IMR-90 (cell line): ENCODE measurements at regions not wholly inside any gene's neighbourhood (a gene's known extent, or its start where the extent isn't known, plus 50 kb on each side); places are given as distances from the start of the nearest gene placed in this dataset.

Experiments used
- ATAC-seq: fragments of 200-7000 bp; cut with Tn5 transposase; 2 replicates; pipeline ENCODE4 v1.9.1; 2020; ENCODE audit warnings: low read depth, mild to moderate bottlenecking, moderate library complexity
- BruUV-seq: library from RNA; stranded (reverse); fragments of 400-500 nt; replicated peaks from 2 replicates; lab custom pipeline; 2021; lab: Mats Ljungman, UMichigan
- CTCF ChIA-PET: fragments of 300-600 bp; formaldehyde crosslinking; extraction: SDS; loops from one replicate; lab custom pipeline; 2021; ENCODE audit warnings: antibody characterized with exemption; lab: Yijun Ruan, JAX
- POLR2A ChIA-PET: fragments of 300-600 bp; sonication (Branson Sonifier 250); formaldehyde crosslinking; loops from one replicate; lab custom pipeline; 2022; ENCODE audit warnings: antibody characterized with exemption; ENCODE audit not compliant: unreplicated experiment; lab: Charles Lee
- DNase-seq: peaks from one replicate; pipeline ENCODE4 v3.0.0; 2013
- H2AFZ ChIP-seq: replicated peaks from 2 replicates; pipeline ENCODE3; 2013; ENCODE audit warnings: low read length, mild to moderate bottlenecking; ENCODE audit not compliant: poor library complexity
- H2AK5ac ChIP-seq: 2 replicates; pipeline ENCODE4 v1.6.1; 2013; ENCODE audit warnings: low read depth, low read length, inconsistent platforms
- H2AK9ac ChIP-seq: replicated peaks from 2 replicates; pipeline ENCODE3; 2013; ENCODE audit warnings: mild to moderate bottlenecking, low read depth, low read length, moderate library complexity; ENCODE audit not compliant: poor library complexity
- H2BK120ac ChIP-seq: 2 replicates; pipeline ENCODE4 v1.6.1; 2013; ENCODE audit warnings: low read depth, low read length, inconsistent platforms
- H2BK15ac ChIP-seq: 3 replicates; pipeline ENCODE4 v1.6.1; 2013; ENCODE audit warnings: low read depth, low read length, inconsistent platforms
- H2BK20ac ChIP-seq: 2 replicates; pipeline ENCODE4 v1.6.1; 2013; ENCODE audit warnings: low read depth, mild to moderate bottlenecking, inconsistent platforms, low read length, moderate library complexity
- H2BK5ac ChIP-seq: 2 replicates; pipeline ENCODE4 v1.6.1; 2013; ENCODE audit warnings: mild to moderate bottlenecking, low read depth, low read length, inconsistent platforms; ENCODE audit not compliant: poor library complexity, severe bottlenecking
- H3K14ac ChIP-seq: replicated peaks from 2 replicates; pipeline ENCODE4 v1.6.1; 2013; ENCODE audit warnings: low read depth, low read length, inconsistent platforms
- H3K18ac ChIP-seq: 2 replicates; pipeline ENCODE4 v1.6.1; 2013; ENCODE audit warnings: low read depth, low read length, control low read depth
- H3K23ac ChIP-seq: 2 replicates; pipeline ENCODE4 v1.6.1; 2013; ENCODE audit warnings: low read depth, low read length, inconsistent platforms
- H3K27ac ChIP-seq: 2 replicates; pipeline ENCODE4 v1.5.1; 2013; ENCODE audit warnings: mild to moderate bottlenecking, control low read depth, low read length; ENCODE audit not compliant: insufficient read depth
- H3K27me3 ChIP-seq: 2 replicates; pipeline ENCODE4 v1.6.1; 2013; ENCODE audit warnings: low read length; ENCODE audit not compliant: control insufficient read depth, insufficient read depth
- H3K36me3 ChIP-seq: 2 replicates; pipeline ENCODE4 v1.6.1; 2013; ENCODE audit warnings: low read length, mixed read lengths; ENCODE audit not compliant: control insufficient read depth, insufficient read depth
- H3K4ac ChIP-seq: 2 replicates; pipeline ENCODE4 v1.6.1; 2013; ENCODE audit warnings: low read depth, low read length, inconsistent platforms
- H3K4me1 ChIP-seq: 2 replicates; pipeline ENCODE4 v1.6.1; 2013; ENCODE audit warnings: low read length, mixed read lengths; ENCODE audit not compliant: control insufficient read depth, insufficient read depth
- H3K4me2 ChIP-seq: 2 replicates; pipeline ENCODE4 v1.6.1; 2013; ENCODE audit warnings: low read depth, mild to moderate bottlenecking, control low read depth, low read length, moderate library complexity
- H3K4me3 ChIP-seq: 2 replicates; pipeline ENCODE4 v1.5.1; 2013; ENCODE audit warnings: low read depth, mild to moderate bottlenecking, control low read depth, low read length, moderate library complexity; ENCODE audit not compliant: insufficient read depth
- H3K56ac ChIP-seq: 2 replicates; pipeline ENCODE4 v1.6.1; 2013; ENCODE audit warnings: low read length, inconsistent platforms; ENCODE audit not compliant: insufficient read depth; ENCODE audit errors: extremely low read depth
- H3K79me1 ChIP-seq, 2 experiments: 2 replicates each; pipeline ENCODE4 v1.6.1; 2013; ENCODE audit warnings: low read length in 2 of 2, inconsistent platforms in 1 of 2, low read depth in 1 of 2
- H3K9ac ChIP-seq: 2 replicates; pipeline ENCODE4 v1.6.1; 2013; ENCODE audit warnings: low read depth, low read length, control low read depth
- H3K9me1 ChIP-seq: 2 replicates; pipeline ENCODE4 v1.6.1; 2013; ENCODE audit warnings: low read length, inconsistent platforms; ENCODE audit not compliant: insufficient read depth
- H3K9me3 ChIP-seq: 2 replicates; pipeline ENCODE4 v1.6.1; 2013; ENCODE audit warnings: low read length; ENCODE audit not compliant: control insufficient read depth, insufficient read depth
- H4K20me1 ChIP-seq: 2 replicates; pipeline ENCODE4 v1.6.1; 2013; ENCODE audit warnings: low read length, inconsistent platforms; ENCODE audit not compliant: insufficient read depth
- H4K5ac ChIP-seq: 2 replicates; pipeline ENCODE4 v1.6.1; 2013; ENCODE audit warnings: mild to moderate bottlenecking, low read depth, low read length, control low read depth
- H4K8ac ChIP-seq, 2 experiments: 2 replicates each; pipeline ENCODE4 v1.6.1; 2013; ENCODE audit warnings: low read depth in 2 of 2, low read length in 2 of 2, control low read depth in 1 of 2, inconsistent platforms in 1 of 2
- H4K91ac ChIP-seq: 2 replicates; pipeline ENCODE4 v1.6.1; 2013; ENCODE audit warnings: low read depth, low read length, inconsistent platforms; ENCODE audit not compliant: insufficient read depth
- BHLHE40 ChIP-seq: fragments of 150-350 bp; IDR thresholded peaks from 2 replicates; pipeline ENCODE4 v1.6.1; 2016; ENCODE audit warnings: mild to moderate bottlenecking, low read depth, low read length
- CEBPB ChIP-seq: IDR thresholded peaks from 2 replicates; pipeline ENCODE4 v1.6.1; 2012; ENCODE audit warnings: low read depth, low read length, improper control_type of control experiment
- MAFK ChIP-seq: IDR thresholded peaks from 2 replicates; pipeline ENCODE4 v1.6.1; 2012; ENCODE audit warnings: low read depth, low read length, improper control_type of control experiment
- MAZ ChIP-seq: IDR thresholded peaks from 2 replicates; pipeline ENCODE4 v1.6.1; 2012; ENCODE audit warnings: low read depth, mild to moderate bottlenecking, low read length, improper control_type of control experiment, moderate library complexity, borderline replicate concordance
- MXI1 ChIP-seq: IDR thresholded peaks from 2 replicates; pipeline ENCODE4 v1.6.1; 2012; ENCODE audit warnings: low read depth, mild to moderate bottlenecking, low read length, moderate library complexity, borderline replicate concordance
- NFE2L2 ChIP-seq: fragments of 150-350 bp; IDR thresholded peaks from 2 replicates; pipeline ENCODE4 v1.6.1; 2016; ENCODE audit warnings: low read depth, mild to moderate bottlenecking, low read length
- POLR2A ChIP-seq: IDR thresholded peaks from 2 replicates; pipeline ENCODE4 v1.6.1; 2012; ENCODE audit warnings: mild to moderate bottlenecking, low read depth, low read length
- RAD21 ChIP-seq: IDR thresholded peaks from 2 replicates; pipeline ENCODE4 v1.6.1; 2012; ENCODE audit warnings: low read length, improper control_type of control experiment
- RFX5 ChIP-seq: IDR thresholded peaks from 2 replicates; pipeline ENCODE4 v1.8.0; 2012; ENCODE audit warnings: low read depth, mild to moderate bottlenecking, low read length, moderate library complexity
- SMC3 ChIP-seq: fragments of 150-350 bp; IDR thresholded peaks from 2 replicates; pipeline ENCODE4 v1.6.1; 2016; ENCODE audit warnings: low read depth, mild to moderate bottlenecking, antibody characterized with exemption, low read length, moderate library complexity
- WGBS, 2 experiments: methylation state at CpG; one replicate each; pipeline versions ENCODE4 v1.1.5 to v1.1.7; 2013; ENCODE audit warnings: missing lambda C conversion rate in 2 of 2; ENCODE audit not compliant: insufficient read length in 1 of 2; ENCODE audit errors: extremely low coverage in 2 of 2; 5-methylcytosine and 5-hydroxymethylcytosine counted together
- dilution Hi-C: fragments of 300-500 bp; cut with HindIII; formaldehyde crosslinking; loops from one replicate; pipeline ENCODE4 v1.14.3; 2018; ENCODE audit warnings: low sequenced_read_pairs; ENCODE audit not compliant: unreplicated experiment
- in situ Hi-C: fragments of 300-500 bp; cut with MboI; formaldehyde crosslinking; loops from 3 replicates; pipeline ENCODE4 v1.14.3; 2019; ENCODE audit warnings: low sequenced_read_pairs, inconsistent platforms, mixed read lengths
- intact Hi-C: fragments of 100-400 bp; cut with micrococcal nuclease; formaldehyde crosslinking; loops from 2 replicates; pipeline ENCODE4 v1.10.0; 2022

GRCh38 chrX:95835223-95835622 is 849.4 kb upstream of the DIAPH2 start:
- Histone ChIP-seq H2AFZ (no peak overlapping the region), H3K27ac (no peak overlapping the region), H3K4ac (no peak overlapping the region), H3K79me1 (no peaks in the 10 kb centered on the region), H3K9me1 (no peaks in the 10 kb centered on the region), H3K4me1 (no peaks in the 10 kb centered on the region), H2BK20ac (no peak overlapping the region), H2BK5ac (no peak overlapping the region), H2BK15ac (no peak overlapping the region), H3K14ac (no peak overlapping the region), H3K23ac (no peak overlapping the region), H2AK9ac (no peak overlapping the region), H3K18ac (no peak overlapping the region), H3K56ac (no peak overlapping the region), H4K5ac (no peak overlapping the region), H3K36me3 (no peaks in the 10 kb centered on the region), H4K91ac (no peak overlapping the region), H4K20me1 (no peaks in the 10 kb centered on the region), H4K8ac (no peak overlapping the region), H3K9ac (no peak overlapping the region), H2BK120ac (no peak overlapping the region), H3K27me3 (no peaks in the 10 kb centered on the region), H3K9me3 (peaks cover 2% of the 10 kb centered on the region; the same call in 1 of the 2 replicates), H3K4me2 (no peak overlapping the region), H3K4me3 (no peak overlapping the region), H2AK5ac (no peak overlapping the region)
- no peak for TF ChIP-seq MAFK
- no peak for TF ChIP-seq SMC3
- no peak for TF ChIP-seq RFX5
- no peak for TF ChIP-seq NFE2L2
- TF ChIP-seq RAD21, result no peak
- TF ChIP-seq CEBPB, result no peak
- TF ChIP-seq MXI1, result no peak
- TF ChIP-seq POLR2A, result no peak
- TF ChIP-seq MAZ, result no peak
- no peak for TF ChIP-seq BHLHE40
- BruUV-seq, result no TSS peak
- 0% methylated on average over 2 of the region's 6 CpGs; no CpG with 5 or more reads in 1 of the 2 experiments for WGBS, 2 experiments
- in situ Hi-C loops (no loop called here), dilution Hi-C loops (no loop called here), intact Hi-C loops (no loop called here)
- ChIA-PET CTCF (no interaction called here), POLR2A (no interaction called here)
- DNase-seq, result no peak
- ATAC-seq, result no peak
